CMK (cell line): ENCODE measurements at regions not wholly inside any gene's neighbourhood (a gene's known extent, or its start where the extent isn't known, plus 50 kb on each side); places are given as distances from the start of the nearest gene placed in this dataset.

Experiments used
- DNase-seq: peaks from one replicate; pipeline ENCODE4 v3.0.0-alpha.2; 2010; ENCODE audit warnings: low read depth

GRCh38 chr22:47854680-47855079, 1092.2 kb downstream of the TBC1D22A start:
- no peak for DNase-seq

- no peak for DNase-seq
Observed at GRCh38 chr22:47854251-47854650, 1091.8 kb downstream of the TBC1D22A start.

GRCh38 chr22:47853750-47854149, 1091.3 kb downstream of the TBC1D22A start:
- DNase-seq, result no peak

- no peak for DNase-seq
Observed at GRCh38 chr22:47851586-47851985, 1089.1 kb downstream of the TBC1D22A start.

GRCh38 chr22:47850644-47851151, 1088.2 kb downstream of the TBC1D22A start:
- DNase-seq, result no peak

- no peak for DNase-seq
Observed at GRCh38 chr22:47849576-47849975, 1087.1 kb downstream of the TBC1D22A start.

GRCh38 chr22:47848184-47848920, 1085.9 kb downstream of the TBC1D22A start:
- DNase-seq, result no peak

GRCh38 chr22:47847131-47847890, 1084.9 kb downstream of the TBC1D22A start:
- no peak for DNase-seq

GRCh38 chr22:47846206-47846605, 1083.8 kb downstream of the TBC1D22A start:
- no peak for DNase-seq

- DNase-seq, result no peak
Observed at GRCh38 chr22:47842119-47842518, 1079.7 kb downstream of the TBC1D22A start.

GRCh38 chr22:47841156-47841555, 1078.7 kb downstream of the TBC1D22A start:
- DNase-seq, result no peak

- no peak for DNase-seq
Observed at GRCh38 chr22:47839595-47840227, 1077.3 kb downstream of the TBC1D22A start.

GRCh38 chr22:47837703-47838102, 1075.3 kb downstream of the TBC1D22A start:
- DNase-seq, result peak; percentile 4

- DNase-seq, result no peak
Observed at GRCh38 chr22:47836957-47837356, 1074.5 kb downstream of the TBC1D22A start.

- no peak for DNase-seq
Observed at GRCh38 chr22:47835726-47836125, 1073.3 kb downstream of the TBC1D22A start.

- DNase-seq, result no peak
Observed at GRCh38 chr22:47826016-47826415, 1063.6 kb downstream of the TBC1D22A start.

- no peak for DNase-seq
Observed at GRCh38 chr22:47822422-47822821, 1060.0 kb downstream of the TBC1D22A start.

GRCh38 chr22:47818496-47818895, 1056.0 kb downstream of the TBC1D22A start:
- no peak for DNase-seq

GRCh38 chr22:47817380-47817779, 1054.9 kb downstream of the TBC1D22A start:
- DNase-seq, result no peak

GRCh38 chr22:47816863-47817210, 1054.4 kb downstream of the TBC1D22A start:
- no peak for DNase-seq

- no peak for DNase-seq
Observed at GRCh38 chr22:47816121-47816862, 1053.8 kb downstream of the TBC1D22A start.

- no peak for DNase-seq
Observed at GRCh38 chr22:47814474-47814873, 1052.0 kb downstream of the TBC1D22A start.
